Testis (tissue), 2 donors: ENCODE measurements at regions not wholly inside any gene's neighbourhood (a gene's known extent, or its start where the extent isn't known, plus 50 kb on each side); places are given as distances from the start of the nearest gene placed in this dataset.

Experiments
- DNase-seq: peaks from one replicate; pipeline ENCODE4 v3.0.0-alpha.2; 2019
- H3K27ac ChIP-seq, 2 donors: fragments of 200-600 bp; sonication (generic); one replicate each; pipeline ENCODE4 v1.5.1; 2019
- H3K27me3 ChIP-seq: fragments of 200-600 bp; sonication (generic); one replicate; pipeline ENCODE4 v1.5.1; 2019
- H3K36me3 ChIP-seq: fragments of 200-600 bp; sonication (generic); one replicate; pipeline ENCODE4 v1.5.1; 2017; ENCODE audit warnings: low read depth; ENCODE audit errors: missing control alignments
- H3K4me1 ChIP-seq: fragments of 200-600 bp; sonication (generic); one replicate; pipeline ENCODE4 v1.5.1; 2019
- H3K4me3 ChIP-seq, 2 donors: fragments of 200-600 bp; sonication (generic); one replicate each; pipeline ENCODE4 v1.5.1; 2017 to 2019
- H3K9me3 ChIP-seq: fragments of 200-600 bp; sonication (generic); one replicate; pipeline ENCODE4 v1.5.1; 2017
- CTCF ChIP-seq, 3 experiments: fragments of 450-650 bp in 2 of 3; fragments of 200-600 bp in 1 of 3; sonication (generic) in 1 of 3; IDR thresholded peaks; one replicate each; pipeline ENCODE4 v1.5.1; 2016 to 2019; ENCODE audit warnings: antibody characterized with exemption in 3 of 3, mild to moderate bottlenecking in 2 of 3, moderate library complexity in 1 of 3
- POLR2A ChIP-seq: fragments of 450-650 bp; IDR thresholded peaks from one replicate; pipeline ENCODE4 v1.6.1; 2017; ENCODE audit warnings: antibody characterized with exemption, mild to moderate bottlenecking, moderate library complexity
- WGBS, 2 donors: methylation state at CpG; one replicate each; pipeline ENCODE4 v1.1.5; 2018; 5-methylcytosine and 5-hydroxymethylcytosine counted together
- intact Hi-C: fragments of 100-400 bp; cut with DNase I; formaldehyde crosslinking; loops from one replicate; pipeline ENCODE4 v1.15.1; 2023; ENCODE audit warnings: low total_unique reads

GRCh38 chr20:10777710-10778109 is 103.9 kb upstream of the JAG1 start:
- 83 to 91% methylated on average over 6 of the region's 6 CpGs for WGBS, 2 donors
- intact Hi-C loops = no loop called here
- no peak overlapping the region for H3K4me3 ChIP-seq
- H3K27ac ChIP-seq = no peak overlapping the region
- no peak for TF ChIP-seq POLR2A
- TF ChIP-seq CTCF (IDR thresholded peaks at IDR 0.05) = no peak
- H3K4me1 ChIP-seq = peaks cover 3% of the 10 kb centered on the region
- no peaks in the 10 kb centered on the region for H3K27me3 ChIP-seq
- no peaks in the 10 kb centered on the region for H3K36me3 ChIP-seq
- DNase-seq = no peak
- H3K9me3 ChIP-seq = no peaks in the 10 kb centered on the region

- H3K4me3 ChIP-seq = no peak overlapping the region
- no peaks in the 10 kb centered on the region for H3K27me3 ChIP-seq
- H3K9me3 ChIP-seq = no peaks in the 10 kb centered on the region
- TF ChIP-seq CTCF (IDR thresholded peaks at IDR 0.05) (no peak), POLR2A (no peak)
- WGBS, 2 donors = 79 to 93% methylated on average over 1 of the region's 1 CpG
- peaks cover 3% of the 10 kb centered on the region for H3K4me1 ChIP-seq
- intact Hi-C loops = no loop called here
- H3K27ac ChIP-seq = no peak overlapping the region
- no peaks in the 10 kb centered on the region for H3K36me3 ChIP-seq
- DNase-seq = no peak
These were observed 106.1 kb upstream of the JAG1 start for GRCh38 chr20:10779911-10780310.

- no peak overlapping the region for H3K27ac ChIP-seq
- DNase-seq = no peak
- H3K9me3 ChIP-seq = no peaks in the 10 kb centered on the region
- no peak overlapping the region for H3K4me3 ChIP-seq
- intact Hi-C loops = no loop called here
- no peaks in the 10 kb centered on the region for H3K27me3 ChIP-seq
- WGBS, 2 donors = 70 to 85% methylated on average over 9 of the region's 9 CpGs
- TF ChIP-seq POLR2A (no peak), CTCF (IDR thresholded peaks at IDR 0.05) (no peak)
- peaks cover 3% of the 10 kb centered on the region for H3K4me1 ChIP-seq
- no peaks in the 10 kb centered on the region for H3K36me3 ChIP-seq
These were observed 107.1 kb upstream of the JAG1 start for GRCh38 chr20:10780901-10781300.

- TF ChIP-seq CTCF (IDR thresholded peaks at IDR 0.05) = no peak
- H3K4me3 ChIP-seq = no peak overlapping the region
- intact Hi-C loops = no loop called here
- no peaks in the 10 kb centered on the region for H3K36me3 ChIP-seq
- no peak overlapping the region for H3K27ac ChIP-seq
- DNase-seq = no peak
- H3K27me3 ChIP-seq = no peaks in the 10 kb centered on the region
- H3K4me1 ChIP-seq = peaks cover 3% of the 10 kb centered on the region
- no peaks in the 10 kb centered on the region for H3K9me3 ChIP-seq
- WGBS, 2 donors = 68 to 81% methylated on average over 2 to 3 of the region's 3 CpGs
These were observed 107.7 kb upstream of the JAG1 start for GRCh38 chr20:10781526-10781925.

- DNase-seq = no peak
- Histone ChIP-seq H3K4me1 (peaks cover 3% of the 10 kb centered on the region), H3K27me3 (no peaks in the 10 kb centered on the region), H3K27ac (no peak overlapping the region), H3K36me3 (no peaks in the 10 kb centered on the region), H3K4me3 (no peak overlapping the region), H3K9me3 (no peaks in the 10 kb centered on the region)
- 64 to 88% methylated on average over 4 of the region's 4 CpGs for WGBS, 2 donors
- intact Hi-C loops = no loop called here
- TF ChIP-seq POLR2A (no peak), CTCF (IDR thresholded peaks at IDR 0.05) (no peak)
These were observed 110.1 kb upstream of the JAG1 start for GRCh38 chr20:10783707-10784553.
